ENCODE measurements at regions not wholly inside any gene's neighbourhood (a gene's known extent, or its start where the extent isn't known, plus 50 kb on each side); places are given as distances from the start of the nearest gene placed in this dataset.

GRCh38 chr6:165988757-165989456, 178.7 kb downstream of the TBXT start:
- Histone ChIP-seq H3K9me3 (no peaks in the 10 kb centered on the region), H3K4me1 (no peaks in the 10 kb centered on the region), H3K27me3 (peaks cover 0 to 3% of the 10 kb centered on the region in 2 donors), H3K4me3 (no peak overlapping the region), H3K27ac (no peak overlapping the region), H3K36me3 (no peaks in the 10 kb centered on the region)
- WGBS (ENCODE audit: insufficient coverage, low coverage, low lambda C conversion rate, missing lambda C conversion rate), result 1% methylated on average over 11 of the region's 43 CpGs
- TF ChIP-seq POLR2A (IDR thresholded peaks at IDR 0.05) (no peak), CTCF (IDR thresholded peaks at IDR 0.05) (no peak)
- intact Hi-C loops (cut with DNase I), result no loop called here
- no peak for DNase-seq
- ATAC-seq, result peak in 1 of 4 donors; percentile 12

DNA sequence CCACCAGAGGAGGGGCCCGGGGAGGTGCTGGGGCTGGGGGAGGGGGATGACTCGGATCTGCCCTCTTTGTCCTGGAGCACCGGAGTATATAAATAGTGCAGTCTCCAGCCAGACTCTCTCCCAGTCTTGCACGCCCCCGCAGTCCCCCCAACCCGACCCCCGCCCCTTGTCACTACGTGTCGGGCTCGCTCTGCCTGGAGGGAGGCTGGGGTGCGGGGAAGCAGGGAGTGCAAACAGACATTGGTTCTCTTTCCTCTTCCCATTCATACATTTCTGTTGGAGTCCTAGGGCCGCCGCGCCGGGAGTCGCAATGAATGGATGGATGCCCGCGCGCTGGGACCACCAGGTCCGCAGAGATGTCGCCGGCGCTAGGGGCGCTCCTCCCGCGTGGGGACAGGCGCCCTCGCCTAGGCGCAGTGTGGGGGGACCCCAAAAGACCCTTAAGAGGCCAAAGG, 179.3 kb downstream of the TBXT start:
- Histone ChIP-seq H3K4me3 (no peak overlapping the region), H3K36me3 (no peaks in the 10 kb centered on the region), H3K27ac (no peak overlapping the region), H3K4me1 (no peaks in the 10 kb centered on the region), H3K9me3 (no peaks in the 10 kb centered on the region), H3K27me3 (peaks cover 0 to 3% of the 10 kb centered on the region in 2 donors)
- intact Hi-C loops (cut with DNase I), result no loop called here
- DNase-seq (no peak), ATAC-seq (no peak)
- TF ChIP-seq CTCF (IDR thresholded peaks at IDR 0.05) (no peak), POLR2A (IDR thresholded peaks at IDR 0.05) (no peak)
- 2% methylated on average over 7 of the region's 29 CpGs for WGBS (ENCODE audit: insufficient coverage, low coverage, low lambda C conversion rate, missing lambda C conversion rate)

- Histone ChIP-seq H3K27ac (no peak overlapping the region), H3K4me1 (no peaks in the 10 kb centered on the region), H3K27me3 (peaks cover 0 to 3% of the 10 kb centered on the region in 2 donors), H3K4me3 (no peak overlapping the region), H3K36me3 (no peaks in the 10 kb centered on the region), H3K9me3 (no peaks in the 10 kb centered on the region)
- intact Hi-C loops (cut with DNase I), result no loop called here
- peak in 3 of 4 donors; percentile 26 to 50 (median 38) for ATAC-seq
- TF ChIP-seq CTCF (IDR thresholded peaks at IDR 0.05) (no peak), POLR2A (IDR thresholded peaks at IDR 0.05) (no peak)
- WGBS (ENCODE audit: insufficient coverage, low coverage, low lambda C conversion rate, missing lambda C conversion rate), result 2% methylated on average over 13 of the region's 51 CpGs
- DNase-seq, result no peak
These were observed 180.0 kb downstream of the TBXT start for GRCh38 chr6:165987483-165988301.

DNA sequence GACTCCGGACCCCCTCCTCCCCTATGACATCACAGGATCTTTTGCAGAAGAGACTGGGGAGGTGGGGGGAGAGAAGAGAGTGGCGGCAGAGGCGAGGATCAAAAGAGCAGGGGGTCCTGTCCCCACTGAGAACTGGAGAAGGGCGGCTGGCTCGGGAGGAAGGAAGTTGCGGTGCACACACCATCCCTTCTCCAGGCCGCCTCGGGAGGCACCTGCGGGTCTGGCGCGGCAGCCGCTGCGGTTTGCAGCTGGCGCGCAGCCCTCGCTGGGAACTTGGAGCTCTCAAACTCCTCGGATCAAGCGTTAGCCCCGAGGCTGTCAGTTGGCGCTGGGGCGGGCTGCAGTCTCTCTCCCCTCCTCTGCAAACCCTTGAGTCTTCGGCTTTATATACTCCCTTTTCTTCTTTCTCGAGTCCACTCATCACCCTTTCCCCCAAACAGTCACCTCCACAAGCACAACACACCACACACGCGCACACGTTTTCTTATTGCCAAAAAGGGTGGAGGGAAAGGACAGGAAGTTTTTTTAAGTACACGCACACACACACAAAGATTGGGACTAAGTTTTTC, 180.7 kb downstream of the TBXT start:
- no peak overlapping the region for H3K27ac ChIP-seq
- intact Hi-C loops (cut with DNase I), result no loop called here
- no peak for TF ChIP-seq POLR2A (IDR thresholded peaks at IDR 0.05)
- TF ChIP-seq CTCF (IDR thresholded peaks at IDR 0.05), result no peak
- DNase-seq (no peak), ATAC-seq (no peak)
- peaks cover 0 to 3% of the 10 kb centered on the region in 2 donors for H3K27me3 ChIP-seq
- no peaks in the 10 kb centered on the region for H3K9me3 ChIP-seq
- H3K4me3 ChIP-seq, result no peak overlapping the region
- no peaks in the 10 kb centered on the region for H3K4me1 ChIP-seq
- whole genome bisulfite sequencing (ENCODE audit: insufficient coverage, low coverage, low lambda C conversion rate, missing lambda C conversion rate), result under 1% methylated on average over 19 of the region's 27 CpGs
- H3K36me3 ChIP-seq, result no peaks in the 10 kb centered on the region

All from right lobe of liver (tissue), 6 donors.